HG03565 (cell line): ENCODE measurements at regions not wholly inside any gene's neighbourhood (a gene's known extent, or its start where the extent isn't known, plus 50 kb on each side); places are given as distances from the start of the nearest gene placed in this dataset.
"Not testable (repeated sequence)": the region's sequence is repeated elsewhere in the genome, so short reads cannot be mapped to it uniquely, and the experiment has no call there.

Experiments
- ATAC-seq: cut with Tn5 transposase; IDR thresholded peaks from one replicate; pipeline ENCODE4 v1.9.1; 2021; ENCODE audit warnings: mild to moderate bottlenecking, moderate library complexity; ENCODE audit not compliant: unreplicated experiment

GRCh38 chr10:33867199-33867789 is 532.8 kb upstream of the NRP1 start:
- not testable (repeated sequence) for ATAC-seq

GRCh38 chr10:33863352-33863751 is 528.9 kb upstream of the NRP1 start:
- ATAC-seq: no peak

- ATAC-seq: no peak
These were observed 528.2 kb upstream of the NRP1 start for GRCh38 chr10:33862536-33863105.

- ATAC-seq: no peak
These were observed 527.4 kb upstream of the NRP1 start for GRCh38 chr10:33861833-33862232.

GRCh38 chr10:33861016-33861704 is 526.7 kb upstream of the NRP1 start:
- ATAC-seq: no peak

- ATAC-seq: no peak
These were observed 526.1 kb upstream of the NRP1 start for GRCh38 chr10:33860552-33860951.

GRCh38 chr10:33859319-33860022 is 525.0 kb upstream of the NRP1 start:
- ATAC-seq: no peak

GRCh38 chr10:33858326-33858725 is 523.9 kb upstream of the NRP1 start:
- ATAC-seq: no peak

GRCh38 chr10:33853221-33853620 is 518.8 kb upstream of the NRP1 start:
- not testable (repeated sequence) for ATAC-seq

GRCh38 chr10:33843379-33843778 is 508.9 kb upstream of the NRP1 start:
- ATAC-seq: no peak

- no peak for ATAC-seq
These were observed 507.2 kb upstream of the NRP1 start for GRCh38 chr10:33841678-33842077.

GRCh38 chr10:33838731-33839130 is 504.3 kb upstream of the NRP1 start:
- ATAC-seq: no peak

GRCh38 chr10:33837736-33838135 is 503.3 kb upstream of the NRP1 start:
- no peak for ATAC-seq

GRCh38 chr10:33835556-33835955 is 501.1 kb upstream of the NRP1 start:
- no peak for ATAC-seq

- no peak for ATAC-seq
These were observed 499.1 kb upstream of the NRP1 start for GRCh38 chr10:33833566-33833965.

- ATAC-seq: no peak
These were observed 497.8 kb upstream of the NRP1 start for GRCh38 chr10:33832124-33832787.

GRCh38 chr10:33831591-33831990 is 497.1 kb upstream of the NRP1 start:
- no peak for ATAC-seq

GRCh38 chr10:33829899-33830298 is 495.4 kb upstream of the NRP1 start:
- ATAC-seq: not testable (repeated sequence)

- ATAC-seq: no peak
These were observed 494.1 kb upstream of the NRP1 start for GRCh38 chr10:33828592-33828991.

GRCh38 chr10:33826186-33826585 is 491.7 kb upstream of the NRP1 start:
- no peak for ATAC-seq

GRCh38 chr10:33822774-33823173 is 488.3 kb upstream of the NRP1 start:
- ATAC-seq: no peak
